ENCODE measurements at regions not wholly inside any gene's neighbourhood (a gene's known extent, or its start where the extent isn't known, plus 50 kb on each side); places are given as distances from the start of the nearest gene placed in this dataset.

- H3K4me3 ChIP-seq (ENCODE audit: low read depth, low read length), result no peak overlapping the region
- TF ChIP-seq, protein P1, sequence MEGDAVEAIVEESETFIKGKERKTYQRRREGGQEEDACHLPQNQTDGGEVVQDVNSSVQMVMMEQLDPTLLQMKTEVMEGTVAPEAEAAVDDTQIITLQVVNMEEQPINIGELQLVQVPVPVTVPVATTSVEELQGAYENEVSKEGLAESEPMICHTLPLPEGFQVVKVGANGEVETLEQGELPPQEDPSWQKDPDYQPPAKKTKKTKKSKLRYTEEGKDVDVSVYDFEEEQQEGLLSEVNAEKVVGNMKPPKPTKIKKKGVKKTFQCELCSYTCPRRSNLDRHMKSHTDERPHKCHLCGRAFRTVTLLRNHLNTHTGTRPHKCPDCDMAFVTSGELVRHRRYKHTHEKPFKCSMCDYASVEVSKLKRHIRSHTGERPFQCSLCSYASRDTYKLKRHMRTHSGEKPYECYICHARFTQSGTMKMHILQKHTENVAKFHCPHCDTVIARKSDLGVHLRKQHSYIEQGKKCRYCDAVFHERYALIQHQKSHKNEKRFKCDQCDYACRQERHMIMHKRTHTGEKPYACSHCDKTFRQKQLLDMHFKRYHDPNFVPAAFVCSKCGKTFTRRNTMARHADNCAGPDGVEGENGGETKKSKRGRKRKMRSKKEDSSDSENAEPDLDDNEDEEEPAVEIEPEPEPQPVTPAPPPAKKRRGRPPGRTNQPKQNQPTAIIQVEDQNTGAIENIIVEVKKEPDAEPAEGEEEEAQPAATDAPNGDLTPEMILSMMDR (IDR thresholded peaks at IDR 0.05; ENCODE audit: insufficient read depth, low read length, missing control alignments), result no peak
- ChIA-PET POLR2A (no interaction called here), CTCF (interaction anchor here (0.7 kb wide), 1 partner anchor 8 kb away, joined by 3 read pairs; no protein-coding TSS in a partner anchor)
- no peak for DNase-seq (ENCODE audit: low read depth, low spot score)
Measured at GRCh38 chr14:25400607-25401206, 350.8 kb upstream of the STXBP6 start.

DNA sequence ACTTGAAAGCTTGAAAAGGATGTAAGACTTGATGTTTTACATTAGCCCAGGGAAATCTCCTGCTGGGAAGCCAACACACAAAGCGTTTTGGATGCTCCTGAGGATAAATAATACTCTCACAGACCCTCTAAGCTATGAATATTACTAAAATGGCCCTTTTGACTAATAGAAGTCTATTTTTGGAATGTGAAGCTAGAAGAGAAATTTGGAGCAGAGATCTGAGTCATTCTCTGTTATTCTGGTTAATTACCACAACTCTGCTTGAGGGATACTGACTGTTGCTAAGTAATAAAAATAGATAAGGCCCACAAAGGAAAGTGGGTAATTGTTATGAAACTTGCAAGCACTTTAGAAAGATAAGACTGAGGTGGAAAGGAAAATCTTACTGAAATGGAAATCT, 346.2 kb upstream of the STXBP6 start:
- no peak overlapping the region for H3K4me3 ChIP-seq (ENCODE audit: low read depth, low read length)
- TF ChIP-seq, protein P1 (IDR thresholded peaks at IDR 0.05; ENCODE audit: insufficient read depth, low read length, missing control alignments), result no peak
- DNase-seq (ENCODE audit: low read depth, low spot score), result no peak
- CTCF ChIA-PET, result no interaction called here
- POLR2A ChIA-PET, result no interaction called here

DNA sequence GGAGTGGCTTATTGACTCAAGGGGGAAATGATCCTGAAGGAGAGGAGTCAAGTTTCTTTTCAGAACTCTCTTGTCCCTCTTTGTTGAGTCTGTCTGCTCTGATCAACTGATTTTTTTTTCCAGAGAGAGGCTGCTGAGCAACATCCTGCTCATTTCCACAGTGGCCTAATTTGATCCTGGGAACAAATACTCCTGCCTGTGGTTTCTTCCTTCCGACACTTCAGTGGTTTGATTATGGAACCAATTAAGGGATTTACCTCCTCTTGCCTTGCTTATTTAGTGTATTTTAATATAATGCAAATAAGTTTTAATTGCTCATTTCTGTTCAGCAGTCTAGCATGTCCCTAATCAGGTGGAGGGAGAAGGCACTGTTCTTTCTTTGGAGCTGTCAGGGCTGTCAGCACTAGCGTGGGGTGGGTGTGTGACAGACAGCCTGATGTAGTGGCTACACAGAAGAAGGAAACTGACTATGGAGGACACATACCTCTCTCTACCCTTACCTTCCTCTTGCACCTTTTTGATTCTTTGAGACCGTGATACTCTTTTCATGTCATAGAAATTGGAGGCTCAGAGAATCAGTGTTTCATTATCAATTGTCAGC, 344.9 kb upstream of the STXBP6 start:
- TF ChIP-seq, protein P1 (IDR thresholded peaks at IDR 0.05; ENCODE audit: insufficient read depth, low read length, missing control alignments), result no peak
- POLR2A ChIA-PET, result no interaction called here
- H3K4me3 ChIP-seq (ENCODE audit: low read depth, low read length), result no peak overlapping the region
- CTCF ChIA-PET, result no interaction called here
- no peak for DNase-seq (ENCODE audit: low read depth, low spot score)

GRCh38 chr14:25394356-25394755, 344.4 kb upstream of the STXBP6 start:
- TF ChIP-seq, protein P1 (IDR thresholded peaks at IDR 0.05; ENCODE audit: insufficient read depth, low read length, missing control alignments), result no peak
- H3K4me3 ChIP-seq (ENCODE audit: low read depth, low read length), result no peak overlapping the region
- ChIA-PET POLR2A (no interaction called here), CTCF (no interaction called here)
- DNase-seq (ENCODE audit: low read depth, low spot score), result no peak

GRCh38 chr14:25389948-25390347, 340.0 kb upstream of the STXBP6 start:
- no peak overlapping the region for H3K4me3 ChIP-seq (ENCODE audit: low read depth, low read length)
- ChIA-PET POLR2A (no interaction called here), CTCF (no interaction called here)
- TF ChIP-seq, protein P1 (IDR thresholded peaks at IDR 0.05; ENCODE audit: insufficient read depth, low read length, missing control alignments), result no peak
- no peak for DNase-seq (ENCODE audit: low read depth, low spot score)

DNA sequence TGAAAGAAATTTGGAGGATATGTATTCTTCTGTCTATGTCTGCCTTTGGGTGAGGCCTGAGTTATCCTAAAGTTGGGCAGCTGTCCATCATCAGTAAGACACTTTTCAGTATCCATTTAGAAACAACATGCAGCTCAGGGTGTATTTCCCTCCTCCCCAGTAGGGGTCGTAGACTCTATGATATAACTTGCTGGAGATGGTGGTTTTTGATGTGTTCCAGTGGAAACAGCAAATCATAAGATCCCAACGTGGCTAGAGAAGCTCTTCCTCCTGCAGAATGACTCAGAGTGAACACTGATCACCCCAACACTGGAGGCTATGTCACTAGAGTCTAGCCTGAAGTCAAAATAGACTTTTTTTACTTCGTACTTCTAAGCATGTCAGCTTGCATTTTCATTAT, 331.6 kb upstream of the STXBP6 start:
- POLR2A ChIA-PET, result no interaction called here
- TF ChIP-seq, protein P1 (IDR thresholded peaks at IDR 0.05; ENCODE audit: insufficient read depth, low read length, missing control alignments), result no peak
- no peak for DNase-seq (ENCODE audit: low read depth, low spot score)
- CTCF ChIA-PET, result no interaction called here
- H3K4me3 ChIP-seq (ENCODE audit: low read depth, low read length), result no peak overlapping the region

All from AG04449 (cell line).